Naive B cell (primary cell): ENCODE measurements at regions not wholly inside any gene's neighbourhood (a gene's known extent, or its start where the extent isn't known, plus 50 kb on each side); places are given as distances from the start of the nearest gene placed in this dataset.

Experiments
- ATAC-seq, 2 donors: fragments of 150-1000 bp; cut with Tn5 transposase; 2 replicates each; pipeline ENCODE4 v1.10.0; 2021; ENCODE audit warnings: low read depth in 2 of 2, mild to moderate bottlenecking in 2 of 2, moderate library complexity in 2 of 2
- DNase-seq: peaks from one replicate; pipeline ENCODE4 v3.0.0; 2022
- H3K27ac Mint-ChIP-seq, 6 donors: one replicate each; pipeline ENCODE4 v1.8.0; 2020 to 2022; ENCODE audit warnings: mild to moderate bottlenecking in 6 of 6, mixed read lengths in 6 of 6, moderate library complexity in 5 of 6, inconsistent platforms in 2 of 6
- H3K27me3 Mint-ChIP-seq, 3 donors: one replicate each; pipeline ENCODE4 v1.8.0; 2021 to 2022; ENCODE audit warnings: mixed read lengths in 3 of 3, mild to moderate bottlenecking in 1 of 3
- H3K36me3 Mint-ChIP-seq, 2 donors: one replicate each; pipeline ENCODE4 v1.8.0; 2020 to 2022; ENCODE audit warnings: mixed read lengths in 2 of 2, inconsistent platforms in 1 of 2, mild to moderate bottlenecking in 1 of 2
- H3K4me1 Mint-ChIP-seq, 3 donors: one replicate each; pipeline ENCODE4 v1.8.0; 2020 to 2022; ENCODE audit warnings: mixed read lengths in 3 of 3, inconsistent platforms in 1 of 3, mild to moderate bottlenecking in 1 of 3, moderate library complexity in 1 of 3
- H3K4me3 Mint-ChIP-seq, 8 donors: one replicate each; pipeline ENCODE4 v1.8.0; 2020 to 2022; ENCODE audit warnings: mild to moderate bottlenecking in 8 of 8, mixed read lengths in 8 of 8, moderate library complexity in 8 of 8, inconsistent platforms in 2 of 8
- H3K9me3 Mint-ChIP-seq, 7 donors: one replicate each; pipeline ENCODE4 v1.8.0; 2020 to 2022; ENCODE audit warnings: mixed read lengths in 7 of 7, mild to moderate bottlenecking in 5 of 7, inconsistent platforms in 2 of 7, moderate library complexity in 1 of 7

- no peak overlapping the region for H3K27ac Mint-ChIP-seq
- H3K36me3 Mint-ChIP-seq = no peaks in the 10 kb centered on the region
- ATAC-seq (no peak), DNase-seq (no peak)
- no peaks in the 10 kb centered on the region for H3K4me1 Mint-ChIP-seq
- H3K27me3 Mint-ChIP-seq = no peaks in the 10 kb centered on the region
- H3K9me3 Mint-ChIP-seq = peaks cover 0 to 7% (median 0%) of the 10 kb centered on the region in 7 donors
- H3K4me3 Mint-ChIP-seq = no peak overlapping the region
Observed at GRCh38 chr4:131192318-131192717, 1956.8 kb upstream of the PCDH10 start.

- Mint-ChIP-seq H3K4me1 (no peaks in the 10 kb centered on the region), H3K4me3 (no peak overlapping the region), H3K27ac (no peak overlapping the region), H3K36me3 (no peaks in the 10 kb centered on the region), H3K27me3 (no peaks in the 10 kb centered on the region), H3K9me3 (peaks cover 0 to 4% (median 0%) of the 10 kb centered on the region in 7 donors)
- DNase-seq (no peak), ATAC-seq (no peak)
Observed at GRCh38 chr4:131207589-131207988, 1941.5 kb upstream of the PCDH10 start.

GRCh38 chr4:131248314-131248713, 1900.8 kb upstream of the PCDH10 start:
- no peak overlapping the region for H3K27ac Mint-ChIP-seq
- no peak overlapping the region for H3K4me3 Mint-ChIP-seq
- H3K9me3 Mint-ChIP-seq = no peaks in the 10 kb centered on the region
- ATAC-seq (no peak), DNase-seq (no peak)
- H3K4me1 Mint-ChIP-seq = no peaks in the 10 kb centered on the region
- no peaks in the 10 kb centered on the region for H3K27me3 Mint-ChIP-seq
- H3K36me3 Mint-ChIP-seq = no peaks in the 10 kb centered on the region

- H3K4me3 Mint-ChIP-seq = no peak overlapping the region
- no peak overlapping the region for H3K27ac Mint-ChIP-seq
- H3K4me1 Mint-ChIP-seq = no peaks in the 10 kb centered on the region
- H3K27me3 Mint-ChIP-seq = no peaks in the 10 kb centered on the region
- no peaks in the 10 kb centered on the region for H3K36me3 Mint-ChIP-seq
- ATAC-seq = no peak
- H3K9me3 Mint-ChIP-seq = no peaks in the 10 kb centered on the region
- DNase-seq = no peak
Observed at GRCh38 chr4:131251321-131251720, 1897.8 kb upstream of the PCDH10 start.

- H3K4me1 Mint-ChIP-seq = no peaks in the 10 kb centered on the region
- H3K9me3 Mint-ChIP-seq = no peaks in the 10 kb centered on the region
- H3K27ac Mint-ChIP-seq = no peak overlapping the region
- no peaks in the 10 kb centered on the region for H3K27me3 Mint-ChIP-seq
- DNase-seq (no peak), ATAC-seq (no peak)
- no peaks in the 10 kb centered on the region for H3K36me3 Mint-ChIP-seq
- no peak overlapping the region for H3K4me3 Mint-ChIP-seq
Observed at GRCh38 chr4:131257241-131257640, 1891.9 kb upstream of the PCDH10 start.

- Mint-ChIP-seq H3K4me1 (no peaks in the 10 kb centered on the region), H3K27me3 (no peaks in the 10 kb centered on the region), H3K36me3 (no peaks in the 10 kb centered on the region), H3K9me3 (no peaks in the 10 kb centered on the region), H3K4me3 (no peak overlapping the region), H3K27ac (no peak overlapping the region)
- ATAC-seq (no peak), DNase-seq (no peak)
Observed at GRCh38 chr4:131258361-131258760, 1890.7 kb upstream of the PCDH10 start.

- Mint-ChIP-seq H3K27ac (no peak overlapping the region), H3K4me1 (no peaks in the 10 kb centered on the region), H3K36me3 (no peaks in the 10 kb centered on the region), H3K4me3 (no peak overlapping the region), H3K27me3 (no peaks in the 10 kb centered on the region), H3K9me3 (peaks cover 5 to 12% (median 7%) of the 10 kb centered on the region in 7 donors)
- DNase-seq = no peak
- no peak for ATAC-seq
Observed at GRCh38 chr4:131288441-131288840, 1860.7 kb upstream of the PCDH10 start.

GRCh38 chr4:131296192-131296591, 1852.9 kb upstream of the PCDH10 start:
- H3K4me3 Mint-ChIP-seq = no peak overlapping the region
- no peak for DNase-seq

GRCh38 chr4:131302108-131302507, 1847.0 kb upstream of the PCDH10 start:
- H3K4me3 Mint-ChIP-seq = no peak overlapping the region
- H3K36me3 Mint-ChIP-seq = no peaks in the 10 kb centered on the region
- DNase-seq = no peak
- H3K27ac Mint-ChIP-seq = no peak overlapping the region
- H3K9me3 Mint-ChIP-seq = peaks cover 0 to 14% (median 6%) of the 10 kb centered on the region in 7 donors
- no peaks in the 10 kb centered on the region for H3K27me3 Mint-ChIP-seq
- no peak for ATAC-seq
- H3K4me1 Mint-ChIP-seq = no peaks in the 10 kb centered on the region

More at GRCh38 chr4:131296192-131296591, 1852.9 kb upstream of the PCDH10 start:
- peaks cover 0 to 5% (median 2%) of the 10 kb centered on the region in 7 donors for H3K9me3 Mint-ChIP-seq
- no peaks in the 10 kb centered on the region for H3K36me3 Mint-ChIP-seq
- no peaks in the 10 kb centered on the region for H3K27me3 Mint-ChIP-seq
- ATAC-seq = no peak
- no peaks in the 10 kb centered on the region for H3K4me1 Mint-ChIP-seq
- H3K27ac Mint-ChIP-seq = no peak overlapping the region

- Mint-ChIP-seq H3K9me3 (peaks cover 0 to 18% (median 6%) of the 10 kb centered on the region in 7 donors), H3K27ac (no peak overlapping the region), H3K36me3 (no peaks in the 10 kb centered on the region), H3K4me1 (no peaks in the 10 kb centered on the region), H3K4me3 (no peak overlapping the region), H3K27me3 (no peaks in the 10 kb centered on the region)
- DNase-seq (no peak), ATAC-seq (no peak)
Observed at GRCh38 chr4:131304686-131305085, 1844.4 kb upstream of the PCDH10 start.

- no peaks in the 10 kb centered on the region for H3K27me3 Mint-ChIP-seq
- DNase-seq (no peak), ATAC-seq (no peak)
- no peak overlapping the region for H3K27ac Mint-ChIP-seq
- H3K4me3 Mint-ChIP-seq = no peak overlapping the region
- no peaks in the 10 kb centered on the region for H3K4me1 Mint-ChIP-seq
- H3K9me3 Mint-ChIP-seq = peaks cover 0 to 23% (median 2%) of the 10 kb centered on the region in 7 donors
- H3K36me3 Mint-ChIP-seq = no peaks in the 10 kb centered on the region
Observed at GRCh38 chr4:131309628-131310027, 1839.5 kb upstream of the PCDH10 start.

GRCh38 chr4:131316086-131316485, 1833.0 kb upstream of the PCDH10 start:
- Mint-ChIP-seq H3K36me3 (no peaks in the 10 kb centered on the region), H3K9me3 (peaks cover 0 to 14% (median 2%) of the 10 kb centered on the region in 7 donors), H3K27ac (no peak overlapping the region), H3K4me3 (peak overlapping the region in 1 of 8 donors; percentile 3), H3K4me1 (no peaks in the 10 kb centered on the region), H3K27me3 (no peaks in the 10 kb centered on the region)
- ATAC-seq (no peak), DNase-seq (no peak)

GRCh38 chr4:131337936-131338335, 1811.2 kb upstream of the PCDH10 start:
- H3K27ac Mint-ChIP-seq = no peak overlapping the region
- DNase-seq = no peak
- no peak for ATAC-seq
- H3K27me3 Mint-ChIP-seq = no peaks in the 10 kb centered on the region
- H3K36me3 Mint-ChIP-seq = no peaks in the 10 kb centered on the region
- no peaks in the 10 kb centered on the region for H3K4me1 Mint-ChIP-seq
- H3K4me3 Mint-ChIP-seq = no peak overlapping the region
- H3K9me3 Mint-ChIP-seq = peaks cover 0 to 5% (median 0%) of the 10 kb centered on the region in 7 donors

GRCh38 chr4:131339137-131339536, 1810.0 kb upstream of the PCDH10 start:
- Mint-ChIP-seq H3K9me3 (peaks cover 0 to 2% (median 0%) of the 10 kb centered on the region in 7 donors), H3K4me3 (no peak overlapping the region), H3K36me3 (no peaks in the 10 kb centered on the region), H3K27ac (no peak overlapping the region), H3K4me1 (no peaks in the 10 kb centered on the region), H3K27me3 (no peaks in the 10 kb centered on the region)
- DNase-seq = no peak
- ATAC-seq = no peak

GRCh38 chr4:131344761-131345160, 1804.3 kb upstream of the PCDH10 start:
- Mint-ChIP-seq H3K9me3 (no peaks in the 10 kb centered on the region), H3K27ac (no peak overlapping the region), H3K36me3 (no peaks in the 10 kb centered on the region), H3K27me3 (no peaks in the 10 kb centered on the region), H3K4me1 (no peaks in the 10 kb centered on the region), H3K4me3 (no peak overlapping the region)
- ATAC-seq = no peak
- no peak for DNase-seq
